GM12872 (cell line): ENCODE measurements at regions not wholly inside any gene's neighbourhood (a gene's known extent, or its start where the extent isn't known, plus 50 kb on each side); places are given as distances from the start of the nearest gene placed in this dataset.

Experiments
- CTCF ChIP-seq: IDR thresholded peaks from 3 replicates; pipeline ENCODE4 v1.5.1; 2011; ENCODE audit warnings: low read depth, mild to moderate bottlenecking, low read length, moderate library complexity; ENCODE audit not compliant: insufficient read depth

- TF ChIP-seq CTCF = no peak
Observed at GRCh38 chr6:119950681-119951080, 601.1 kb upstream of the MAN1A1 start.

GRCh38 chr6:119942078-119942752 is 592.7 kb upstream of the MAN1A1 start:
- TF ChIP-seq CTCF = no peak

- no peak for TF ChIP-seq CTCF
Observed at GRCh38 chr6:119938752-119939151, 589.2 kb upstream of the MAN1A1 start.

- TF ChIP-seq CTCF = no peak
Observed at GRCh38 chr6:119934816-119935215, 585.3 kb upstream of the MAN1A1 start.

GRCh38 chr6:119929121-119929520 is 579.6 kb upstream of the MAN1A1 start:
- no peak for TF ChIP-seq CTCF

- no peak for TF ChIP-seq CTCF
Observed at GRCh38 chr6:119922814-119923213, 573.3 kb upstream of the MAN1A1 start.

GRCh38 chr6:119921491-119922010 is 572.0 kb upstream of the MAN1A1 start:
- TF ChIP-seq CTCF = no peak
